ENCODE measurements at regions not wholly inside any gene's neighbourhood (a gene's known extent, or its start where the extent isn't known, plus 50 kb on each side); places are given as distances from the start of the nearest gene placed in this dataset.

- TF ChIP-seq CTCF (conservative IDR thresholded peaks at IDR 0.05 in 1 of 2, IDR thresholded peaks at IDR 0.05 in 1 of 2; ENCODE audit: low read depth in 1 of 2, low read length in 2 of 2) (no peak), EZH2 (IDR thresholded peaks at IDR 0.05; ENCODE audit: low read length, missing control alignments) (no peak)
These were observed 180.2 kb upstream of the TWIST2 start for GRCh38 chr2:238667639-238668038.

All from fibroblast of lung (primary cell).